Keratinocyte (primary cell): ENCODE measurements at regions not wholly inside any gene's neighbourhood (a gene's known extent, or its start where the extent isn't known, plus 50 kb on each side); places are given as distances from the start of the nearest gene placed in this dataset.

Experiments used
- DNase-seq: peaks from one replicate; pipeline ENCODE4 v3.0.0-alpha.2; 2011; ENCODE audit warnings: low read depth, missing footprints, low spot score
- FAIRE-seq: peaks from 2 replicates; lab custom pipeline; 2011; peaks lifted over from hg19 to GRCh38; lab: Jason Lieb, UNC
- H2AFZ ChIP-seq: 2 replicates; pipeline ENCODE4 v1.6.0; 2012; ENCODE audit warnings: low read length, control low read depth, inconsistent platforms; ENCODE audit not compliant: control insufficient read depth
- H3K27ac ChIP-seq: 2 replicates; pipeline ENCODE4 v1.5.1; 2011; ENCODE audit warnings: low read length; ENCODE audit not compliant: control insufficient read depth, insufficient read depth
- H3K27me3 ChIP-seq: 3 replicates; pipeline ENCODE4 v1.6.0; 2011; ENCODE audit warnings: low read length; ENCODE audit not compliant: control insufficient read depth, insufficient read depth; ENCODE audit errors: extremely low read depth
- H3K36me3 ChIP-seq, 2 experiments: 2 replicates in 1 of 2; 3 replicates in 1 of 2; pipeline ENCODE4 v1.5.1; 2011; ENCODE audit warnings: low read length in 2 of 2, mild to moderate bottlenecking in 1 of 2; ENCODE audit not compliant: control insufficient read depth in 2 of 2, insufficient read depth in 2 of 2; ENCODE audit errors: extremely low read depth in 1 of 2
- H3K4me1 ChIP-seq: 3 replicates; pipeline ENCODE4 v1.5.1; 2011; ENCODE audit warnings: low read length; ENCODE audit not compliant: control insufficient read depth, insufficient read depth; ENCODE audit errors: extremely low read depth
- H3K4me2 ChIP-seq: 3 replicates; pipeline ENCODE4 v1.6.0; 2011; ENCODE audit warnings: low read depth, low read length; ENCODE audit not compliant: control insufficient read depth, insufficient read depth; ENCODE audit errors: extremely low read depth
- H3K4me3 ChIP-seq, 3 experiments: fragments of 200-600 bp in 1 of 3; sonication (generic) in 1 of 3; 2 replicates in 2 of 3; 3 replicates in 1 of 3; pipeline ENCODE4 v1.5.1; 2011 to 2016; ENCODE audit warnings: low read length in 3 of 3, mild to moderate bottlenecking in 3 of 3, control low read depth in 2 of 3, inconsistent platforms in 1 of 3, low read depth in 1 of 3, mixed read lengths in 1 of 3, mixed run types in 1 of 3, moderate library complexity in 1 of 3; ENCODE audit not compliant: control insufficient read depth in 2 of 3, insufficient read depth in 2 of 3; ENCODE audit errors: extremely low read depth in 1 of 3
- H3K79me2 ChIP-seq: 2 replicates; pipeline ENCODE4 v1.6.0; 2012; ENCODE audit warnings: low read length; ENCODE audit not compliant: control insufficient read depth, insufficient read depth
- H3K9ac ChIP-seq: 3 replicates; pipeline ENCODE4 v1.6.0; 2011; ENCODE audit warnings: low read length; ENCODE audit not compliant: control insufficient read depth, insufficient read depth; ENCODE audit errors: extremely low read depth
- H3K9me1 ChIP-seq: 3 replicates; pipeline ENCODE4 v1.6.0; 2011; ENCODE audit warnings: low read length; ENCODE audit not compliant: control insufficient read depth, insufficient read depth; ENCODE audit errors: extremely low read depth
- H3K9me3 ChIP-seq: 2 replicates; pipeline ENCODE4 v1.5.1; 2012; ENCODE audit warnings: low read depth, low read length; ENCODE audit not compliant: control insufficient read depth
- H4K20me1 ChIP-seq: 3 replicates; pipeline ENCODE4 v1.6.0; 2011; ENCODE audit warnings: low read length; ENCODE audit not compliant: control insufficient read depth, insufficient read depth; ENCODE audit errors: extremely low read depth
- EZH2 ChIP-seq: IDR thresholded peaks from one replicate; pipeline ENCODE4 v1.6.1; 2012; ENCODE audit warnings: inconsistent platforms, mild to moderate bottlenecking, low read length, moderate library complexity
- dilution Hi-C: fragments of 300-500 bp; cut with MboI; formaldehyde crosslinking; loops from one replicate; pipeline ENCODE4 v1.7.0; 2020; ENCODE audit warnings: low sequenced_read_pairs; ENCODE audit not compliant: extremely low pct_ligation_motif_present
- TF ChIP-seq, protein P1 (sequence below), 3 experiments: IDR thresholded peaks in 1 of 3; conservative IDR thresholded peaks in 1 of 3; optimal IDR thresholded peaks in 1 of 3; 2 replicates in 2 of 3; 3 replicates in 1 of 3; pipeline versions ENCODE3 to v1.5.1; 2011; ENCODE audit warnings: low read length in 3 of 3, mild to moderate bottlenecking in 3 of 3, moderate library complexity in 2 of 3, control low read depth in 1 of 3, inconsistent platforms in 1 of 3; ENCODE audit not compliant: insufficient read depth in 2 of 3; ENCODE audit errors: extremely low read depth in 1 of 3

DNA sequence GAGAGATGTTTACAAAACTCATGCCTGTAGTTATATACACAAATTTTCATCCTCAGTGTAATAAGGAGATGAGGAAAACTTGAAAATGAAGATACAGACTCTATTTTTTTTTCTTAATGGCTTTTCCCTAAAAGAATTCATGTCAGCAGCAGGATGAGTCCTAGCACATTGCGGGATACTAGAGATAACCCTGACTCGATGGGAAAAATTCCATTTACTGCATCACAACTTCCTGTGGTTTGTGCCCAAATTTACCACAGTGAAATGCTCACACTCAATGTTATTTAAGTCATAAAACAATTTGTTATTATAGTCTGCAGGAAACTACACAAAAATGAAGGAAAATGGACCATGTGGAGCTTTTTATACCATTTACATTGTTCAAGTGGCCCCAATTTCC lies 581.9 kb upstream of the ZNF717 start:
- DNase-seq, result no peak
- no peak for FAIRE-seq
- Histone ChIP-seq H4K20me1 (no peaks in the 10 kb centered on the region), H3K9ac (no peak overlapping the region), H3K4me1 (no peaks in the 10 kb centered on the region), H3K79me2 (no peaks in the 10 kb centered on the region), H3K27me3 (no peaks in the 10 kb centered on the region), H3K4me3 (no peak overlapping the region), H3K36me3 (no peaks in the 10 kb centered on the region), H3K4me2 (no peak overlapping the region), H3K9me3 (no peaks in the 10 kb centered on the region), H3K27ac (no peak overlapping the region), H2AFZ (no peak overlapping the region), H3K9me1 (no peaks in the 10 kb centered on the region)
- dilution Hi-C loops, result no loop called here
- TF ChIP-seq, protein P1, sequence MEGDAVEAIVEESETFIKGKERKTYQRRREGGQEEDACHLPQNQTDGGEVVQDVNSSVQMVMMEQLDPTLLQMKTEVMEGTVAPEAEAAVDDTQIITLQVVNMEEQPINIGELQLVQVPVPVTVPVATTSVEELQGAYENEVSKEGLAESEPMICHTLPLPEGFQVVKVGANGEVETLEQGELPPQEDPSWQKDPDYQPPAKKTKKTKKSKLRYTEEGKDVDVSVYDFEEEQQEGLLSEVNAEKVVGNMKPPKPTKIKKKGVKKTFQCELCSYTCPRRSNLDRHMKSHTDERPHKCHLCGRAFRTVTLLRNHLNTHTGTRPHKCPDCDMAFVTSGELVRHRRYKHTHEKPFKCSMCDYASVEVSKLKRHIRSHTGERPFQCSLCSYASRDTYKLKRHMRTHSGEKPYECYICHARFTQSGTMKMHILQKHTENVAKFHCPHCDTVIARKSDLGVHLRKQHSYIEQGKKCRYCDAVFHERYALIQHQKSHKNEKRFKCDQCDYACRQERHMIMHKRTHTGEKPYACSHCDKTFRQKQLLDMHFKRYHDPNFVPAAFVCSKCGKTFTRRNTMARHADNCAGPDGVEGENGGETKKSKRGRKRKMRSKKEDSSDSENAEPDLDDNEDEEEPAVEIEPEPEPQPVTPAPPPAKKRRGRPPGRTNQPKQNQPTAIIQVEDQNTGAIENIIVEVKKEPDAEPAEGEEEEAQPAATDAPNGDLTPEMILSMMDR (optimal IDR thresholded peaks at IDR 0.05 in 1 of 3, IDR thresholded peaks at IDR 0.05 in 1 of 3, conservative IDR thresholded peaks at IDR 0.05 in 1 of 3; ENCODE audit: extremely low read depth in 1 of 3, insufficient read depth in 2 of 3, low read length in 3 of 3), result no peak
- TF ChIP-seq EZH2, result no peak

DNA sequence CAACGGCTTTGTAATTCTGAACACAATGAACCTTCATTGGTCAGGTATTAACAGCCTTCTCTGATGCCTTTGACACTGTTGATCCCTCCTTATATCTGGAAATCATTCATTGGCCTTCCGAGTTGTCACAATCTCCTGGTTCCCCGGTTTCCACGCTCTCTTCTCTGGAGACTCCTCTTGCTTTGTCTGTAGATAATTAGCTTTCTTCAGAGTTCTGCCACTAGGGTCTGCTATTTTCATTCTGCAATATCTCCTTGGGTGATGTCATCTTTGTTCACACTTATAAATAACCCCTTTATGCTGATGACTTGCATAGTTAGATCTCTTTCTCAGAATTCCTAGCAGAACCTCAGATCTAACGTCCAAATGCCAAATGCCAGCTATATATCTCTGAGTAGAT lies 583.8 kb upstream of the ZNF717 start:
- Histone ChIP-seq H3K4me2 (no peak overlapping the region), H3K36me3 (no peaks in the 10 kb centered on the region), H3K27me3 (no peaks in the 10 kb centered on the region), H3K9me3 (no peaks in the 10 kb centered on the region), H3K4me1 (no peaks in the 10 kb centered on the region), H2AFZ (no peak overlapping the region), H3K9ac (no peak overlapping the region), H4K20me1 (no peaks in the 10 kb centered on the region), H3K79me2 (no peaks in the 10 kb centered on the region), H3K4me3 (no peak overlapping the region), H3K27ac (no peak overlapping the region), H3K9me1 (no peaks in the 10 kb centered on the region)
- dilution Hi-C loops, result no loop called here
- no peak for DNase-seq
- TF ChIP-seq EZH2, result no peak
- TF ChIP-seq, protein P1 (optimal IDR thresholded peaks at IDR 0.05 in 1 of 3, IDR thresholded peaks at IDR 0.05 in 1 of 3, conservative IDR thresholded peaks at IDR 0.05 in 1 of 3; ENCODE audit: extremely low read depth in 1 of 3, insufficient read depth in 2 of 3, low read length in 3 of 3), result peak; percentile 15 to 63 (median 59)
- no peak for FAIRE-seq
